ENCODE measurements at regions not wholly inside any gene's neighbourhood (a gene's known extent, or its start where the extent isn't known, plus 50 kb on each side); places are given as distances from the start of the nearest gene placed in this dataset.

DNA sequence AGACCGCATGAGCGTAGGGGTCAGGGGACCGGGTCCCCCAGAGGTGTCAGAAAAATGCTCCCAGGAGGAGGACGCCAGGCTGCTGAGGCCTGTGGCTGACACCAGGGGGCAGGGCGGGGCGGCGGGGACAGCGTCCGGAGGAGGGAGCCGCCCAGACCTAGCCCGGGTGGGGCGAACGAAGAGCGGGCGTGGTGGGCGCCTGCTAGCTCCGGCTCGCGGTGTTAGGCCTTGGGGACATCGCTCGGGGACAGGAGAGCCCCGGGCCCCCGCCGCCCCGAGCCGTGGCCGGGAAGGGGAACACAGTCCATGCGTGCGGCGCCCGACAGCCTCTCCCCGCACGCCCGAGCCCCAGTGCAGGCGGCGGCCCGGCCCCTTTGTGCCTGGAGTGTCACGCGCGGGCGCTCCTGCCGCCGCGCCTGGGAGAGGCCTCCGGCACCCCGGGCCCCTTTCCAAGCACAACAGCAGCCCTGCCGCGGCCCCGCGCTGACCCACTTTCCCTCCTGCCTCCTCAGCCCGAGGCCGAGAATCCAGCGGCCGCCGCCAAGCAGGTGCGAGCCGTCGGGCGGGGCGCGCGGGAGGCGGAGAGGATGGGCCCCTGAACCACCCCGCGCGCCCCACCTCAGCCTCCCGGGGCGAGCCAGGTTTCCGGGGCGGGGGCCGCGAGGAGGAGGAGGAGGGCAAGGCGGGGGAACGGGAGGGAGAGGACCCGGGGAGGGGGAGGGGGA lies 111.0 kb upstream of the KLF13 start (continued):
- TF ChIP-seq, protein P1, sequence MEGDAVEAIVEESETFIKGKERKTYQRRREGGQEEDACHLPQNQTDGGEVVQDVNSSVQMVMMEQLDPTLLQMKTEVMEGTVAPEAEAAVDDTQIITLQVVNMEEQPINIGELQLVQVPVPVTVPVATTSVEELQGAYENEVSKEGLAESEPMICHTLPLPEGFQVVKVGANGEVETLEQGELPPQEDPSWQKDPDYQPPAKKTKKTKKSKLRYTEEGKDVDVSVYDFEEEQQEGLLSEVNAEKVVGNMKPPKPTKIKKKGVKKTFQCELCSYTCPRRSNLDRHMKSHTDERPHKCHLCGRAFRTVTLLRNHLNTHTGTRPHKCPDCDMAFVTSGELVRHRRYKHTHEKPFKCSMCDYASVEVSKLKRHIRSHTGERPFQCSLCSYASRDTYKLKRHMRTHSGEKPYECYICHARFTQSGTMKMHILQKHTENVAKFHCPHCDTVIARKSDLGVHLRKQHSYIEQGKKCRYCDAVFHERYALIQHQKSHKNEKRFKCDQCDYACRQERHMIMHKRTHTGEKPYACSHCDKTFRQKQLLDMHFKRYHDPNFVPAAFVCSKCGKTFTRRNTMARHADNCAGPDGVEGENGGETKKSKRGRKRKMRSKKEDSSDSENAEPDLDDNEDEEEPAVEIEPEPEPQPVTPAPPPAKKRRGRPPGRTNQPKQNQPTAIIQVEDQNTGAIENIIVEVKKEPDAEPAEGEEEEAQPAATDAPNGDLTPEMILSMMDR (IDR thresholded peaks at IDR 0.05; ENCODE audit: control extremely low read depth in 1 of 3, insufficient read depth in 1 of 3, low read depth in 1 of 3, low read length in 3 of 3) = peak; percentile 76 to 86 (median 86)
- no peak for TF ChIP-seq NRF1 (IDR thresholded peaks at IDR 0.05; ENCODE audit: low read depth, low read length)
- TF ChIP-seq RAD21 (IDR thresholded peaks at IDR 0.05 in 1 of 2, conservative IDR thresholded peaks at IDR 0.05 in 1 of 2; ENCODE audit: low read depth in 2 of 2, low read length in 2 of 2) = peak; percentile 72 to 81
- TF ChIP-seq, protein P2, sequence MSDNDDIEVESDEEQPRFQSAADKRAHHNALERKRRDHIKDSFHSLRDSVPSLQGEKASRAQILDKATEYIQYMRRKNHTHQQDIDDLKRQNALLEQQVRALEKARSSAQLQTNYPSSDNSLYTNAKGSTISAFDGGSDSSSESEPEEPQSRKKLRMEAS (IDR thresholded peaks at IDR 0.05) = peak; percentile 56
